ENCODE measurements at regions not wholly inside any gene's neighbourhood (a gene's known extent, or its start where the extent isn't known, plus 50 kb on each side); places are given as distances from the start of the nearest gene placed in this dataset.

- Histone ChIP-seq H3K36me3 (ENCODE audit: control insufficient read depth, insufficient read depth, low read length) (no peaks in the 10 kb centered on the region), H3K4me1 (ENCODE audit: control insufficient read depth, insufficient read depth, low read length) (no peaks in the 10 kb centered on the region), H3K27me3 (ENCODE audit: control insufficient read depth, insufficient read depth, low read length) (peaks cover 2% of the 10 kb centered on the region), H3K4me3 (ENCODE audit: low read depth, low read length) (no peak overlapping the region), H3K9me3 (ENCODE audit: control insufficient read depth, insufficient read depth, low read length) (no peaks in the 10 kb centered on the region), H3K27ac (ENCODE audit: low read depth, low read length) (no peak overlapping the region)
- DNase-seq (ENCODE audit: low read depth in 4 of 6, low spot score in 6 of 6) = no peak
These were observed 78.2 kb downstream of the MSL3 start for GRCh38 chrX:11836284-11836683.

GRCh38 chrX:11837437-11837836, 79.4 kb downstream of the MSL3 start:
- Histone ChIP-seq H3K4me1 (ENCODE audit: control insufficient read depth, insufficient read depth, low read length) (no peaks in the 10 kb centered on the region), H3K9me3 (ENCODE audit: control insufficient read depth, insufficient read depth, low read length) (no peaks in the 10 kb centered on the region), H3K27ac (ENCODE audit: low read depth, low read length) (no peak overlapping the region), H3K27me3 (ENCODE audit: control insufficient read depth, insufficient read depth, low read length) (peaks cover 2% of the 10 kb centered on the region), H3K36me3 (ENCODE audit: control insufficient read depth, insufficient read depth, low read length) (no peaks in the 10 kb centered on the region), H3K4me3 (ENCODE audit: low read depth, low read length) (no peak overlapping the region)
- no CpG with 5 or more reads among the region's 3 CpGs for WGBS (ENCODE audit: insufficient coverage)
- no peak for DNase-seq (ENCODE audit: low read depth in 4 of 6, low spot score in 6 of 6)

DNA sequence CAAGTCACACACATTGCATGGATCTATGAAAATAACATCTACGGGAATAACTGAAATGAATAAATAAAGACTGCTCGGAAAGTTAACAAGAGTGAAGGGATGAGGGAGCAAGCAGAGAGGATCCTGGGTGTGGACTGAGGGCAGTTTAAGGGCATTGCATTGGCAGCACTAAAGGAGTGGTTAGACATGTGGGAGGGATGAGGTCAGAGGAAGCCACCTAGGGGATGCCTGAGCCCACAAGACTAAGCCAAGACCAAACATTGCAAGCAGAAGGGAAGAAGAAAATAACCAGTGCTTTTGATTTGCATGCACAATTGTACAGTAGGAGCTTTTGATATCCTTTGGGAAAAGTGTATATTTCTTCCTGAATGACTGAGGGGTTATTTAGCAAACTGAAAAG, 106.1 kb downstream of the MSL3 start:
- H3K4me3 ChIP-seq (ENCODE audit: low read depth, low read length) = no peak overlapping the region
- no peaks in the 10 kb centered on the region for H3K9me3 ChIP-seq (ENCODE audit: control insufficient read depth, insufficient read depth, low read length)
- no peaks in the 10 kb centered on the region for H3K4me1 ChIP-seq (ENCODE audit: control insufficient read depth, insufficient read depth, low read length)
- H3K27me3 ChIP-seq (ENCODE audit: control insufficient read depth, insufficient read depth, low read length) = no peaks in the 10 kb centered on the region
- H3K36me3 ChIP-seq (ENCODE audit: control insufficient read depth, insufficient read depth, low read length) = no peaks in the 10 kb centered on the region
- H3K27ac ChIP-seq (ENCODE audit: low read depth, low read length) = no peak overlapping the region
- WGBS (ENCODE audit: insufficient coverage) = 87% methylated on average over 2 of the region's 2 CpGs
- no peak for DNase-seq (ENCODE audit: low read depth in 4 of 6, low spot score in 6 of 6)

GRCh38 chrX:11867610-11868345, 109.7 kb downstream of the MSL3 start:
- Histone ChIP-seq H3K27ac (ENCODE audit: low read depth, low read length) (no peak overlapping the region), H3K4me3 (ENCODE audit: low read depth, low read length) (no peak overlapping the region), H3K36me3 (ENCODE audit: control insufficient read depth, insufficient read depth, low read length) (no peaks in the 10 kb centered on the region), H3K27me3 (ENCODE audit: control insufficient read depth, insufficient read depth, low read length) (no peaks in the 10 kb centered on the region), H3K4me1 (ENCODE audit: control insufficient read depth, insufficient read depth, low read length) (no peaks in the 10 kb centered on the region), H3K9me3 (ENCODE audit: control insufficient read depth, insufficient read depth, low read length) (no peaks in the 10 kb centered on the region)
- DNase-seq (ENCODE audit: low read depth in 4 of 6, low spot score in 6 of 6) = no peak
- 63% methylated on average over 6 of the region's 7 CpGs for WGBS (ENCODE audit: insufficient coverage)

- Histone ChIP-seq H3K4me3 (ENCODE audit: low read depth, low read length) (no peak overlapping the region), H3K27me3 (ENCODE audit: control insufficient read depth, insufficient read depth, low read length) (no peaks in the 10 kb centered on the region), H3K27ac (ENCODE audit: low read depth, low read length) (no peak overlapping the region), H3K36me3 (ENCODE audit: control insufficient read depth, insufficient read depth, low read length) (no peaks in the 10 kb centered on the region), H3K9me3 (ENCODE audit: control insufficient read depth, insufficient read depth, low read length) (no peaks in the 10 kb centered on the region), H3K4me1 (ENCODE audit: control insufficient read depth, insufficient read depth, low read length) (no peaks in the 10 kb centered on the region)
- DNase-seq (ENCODE audit: low read depth in 4 of 6, low spot score in 6 of 6) = no peak
- WGBS (ENCODE audit: insufficient coverage) = no CpG with 5 or more reads among the region's 2 CpGs
These were observed 112.8 kb downstream of the MSL3 start for GRCh38 chrX:11870789-11871188.

GRCh38 chrX:11881485-11882170, 123.6 kb downstream of the MSL3 start:
- WGBS (ENCODE audit: insufficient coverage) = 78% methylated on average over 2 of the region's 4 CpGs
- Histone ChIP-seq H3K36me3 (ENCODE audit: control insufficient read depth, insufficient read depth, low read length) (no peaks in the 10 kb centered on the region), H3K4me3 (ENCODE audit: low read depth, low read length) (no peak overlapping the region), H3K27me3 (ENCODE audit: control insufficient read depth, insufficient read depth, low read length) (peaks cover 2% of the 10 kb centered on the region), H3K4me1 (ENCODE audit: control insufficient read depth, insufficient read depth, low read length) (no peaks in the 10 kb centered on the region), H3K27ac (ENCODE audit: low read depth, low read length) (no peak overlapping the region), H3K9me3 (ENCODE audit: control insufficient read depth, insufficient read depth, low read length) (no peaks in the 10 kb centered on the region)
- DNase-seq (ENCODE audit: low read depth in 4 of 6, low spot score in 6 of 6) = peak in 1 of 6 donors; percentile 21

GRCh38 chrX:11886745-11887144, 128.7 kb downstream of the MSL3 start:
- H3K9me3 ChIP-seq (ENCODE audit: control insufficient read depth, insufficient read depth, low read length) = no peaks in the 10 kb centered on the region
- 43% methylated on average over 1 of the region's 1 CpG for WGBS (ENCODE audit: insufficient coverage)
- no peaks in the 10 kb centered on the region for H3K4me1 ChIP-seq (ENCODE audit: control insufficient read depth, insufficient read depth, low read length)

DNA sequence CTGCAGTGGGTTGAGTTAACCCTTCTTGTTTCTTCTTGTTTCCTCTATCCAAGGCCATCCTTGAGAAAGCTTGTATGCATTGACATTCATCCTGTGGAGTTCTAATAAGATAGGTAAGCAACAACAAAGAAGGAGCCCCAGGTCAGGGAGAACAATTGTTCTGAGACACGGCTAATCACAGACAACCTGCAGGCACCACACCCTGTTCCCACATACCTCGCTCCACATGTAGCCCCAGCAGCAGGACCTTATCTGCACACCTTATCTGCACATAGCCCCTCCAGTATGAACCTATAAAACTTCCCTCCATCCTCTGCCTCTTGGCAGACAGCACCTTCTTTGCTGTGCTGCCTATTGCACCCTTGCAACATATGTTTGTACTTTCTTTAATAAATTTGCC, 129.1 kb downstream of the MSL3 start:
- no peak for DNase-seq (ENCODE audit: low read depth in 4 of 6, low spot score in 6 of 6)
- no peaks in the 10 kb centered on the region for H3K36me3 ChIP-seq (ENCODE audit: control insufficient read depth, insufficient read depth, low read length)
- H3K4me3 ChIP-seq (ENCODE audit: low read depth, low read length) = no peak overlapping the region
- no peaks in the 10 kb centered on the region for H3K4me1 ChIP-seq (ENCODE audit: control insufficient read depth, insufficient read depth, low read length)
- no peaks in the 10 kb centered on the region for H3K27me3 ChIP-seq (ENCODE audit: control insufficient read depth, insufficient read depth, low read length)
- no peak overlapping the region for H3K27ac ChIP-seq (ENCODE audit: low read depth, low read length)
- 67% methylated on average over 2 of the region's 2 CpGs for WGBS (ENCODE audit: insufficient coverage)
- H3K9me3 ChIP-seq (ENCODE audit: control insufficient read depth, insufficient read depth, low read length) = no peaks in the 10 kb centered on the region

More at GRCh38 chrX:11886745-11887144, 128.7 kb downstream of the MSL3 start:
- Histone ChIP-seq H3K36me3 (ENCODE audit: control insufficient read depth, insufficient read depth, low read length) (no peaks in the 10 kb centered on the region), H3K4me3 (ENCODE audit: low read depth, low read length) (no peak overlapping the region), H3K27me3 (ENCODE audit: control insufficient read depth, insufficient read depth, low read length) (no peaks in the 10 kb centered on the region), H3K27ac (ENCODE audit: low read depth, low read length) (no peak overlapping the region)
- no peak for DNase-seq (ENCODE audit: low read depth in 4 of 6, low spot score in 6 of 6)

GRCh38 chrX:11888421-11888820, 130.4 kb downstream of the MSL3 start:
- no peak overlapping the region for H3K27ac ChIP-seq (ENCODE audit: low read depth, low read length)
- no peak for DNase-seq (ENCODE audit: low read depth in 4 of 6, low spot score in 6 of 6)
- H3K4me3 ChIP-seq (ENCODE audit: low read depth, low read length) = no peak overlapping the region
- no peaks in the 10 kb centered on the region for H3K36me3 ChIP-seq (ENCODE audit: control insufficient read depth, insufficient read depth, low read length)
- no peaks in the 10 kb centered on the region for H3K4me1 ChIP-seq (ENCODE audit: control insufficient read depth, insufficient read depth, low read length)
- H3K9me3 ChIP-seq (ENCODE audit: control insufficient read depth, insufficient read depth, low read length) = no peaks in the 10 kb centered on the region
- H3K27me3 ChIP-seq (ENCODE audit: control insufficient read depth, insufficient read depth, low read length) = peaks cover 4% of the 10 kb centered on the region

DNA sequence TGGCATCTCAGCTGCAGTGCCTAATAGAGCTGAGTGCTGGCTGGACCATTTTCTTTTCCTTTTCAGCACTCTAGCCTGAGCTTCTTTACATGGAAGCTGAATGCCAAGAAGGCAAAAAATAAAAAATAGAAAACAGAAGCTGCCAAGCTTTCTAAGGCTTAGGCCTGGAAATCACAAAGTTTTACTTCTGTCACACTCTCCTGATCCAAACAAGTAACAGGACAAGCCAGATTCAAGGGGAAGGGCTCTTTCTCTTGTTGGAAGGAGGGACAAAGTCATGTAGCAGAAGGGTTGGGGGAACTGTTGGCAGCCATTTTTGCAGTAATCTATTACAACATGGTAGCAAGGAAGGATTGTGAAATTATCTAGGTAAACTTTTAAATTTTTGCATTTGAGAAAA, 131.8 kb downstream of the MSL3 start:
- Histone ChIP-seq H3K27ac (ENCODE audit: low read depth, low read length) (no peak overlapping the region), H3K4me3 (ENCODE audit: low read depth, low read length) (no peak overlapping the region), H3K27me3 (ENCODE audit: control insufficient read depth, insufficient read depth, low read length) (peaks cover 4% of the 10 kb centered on the region), H3K4me1 (ENCODE audit: control insufficient read depth, insufficient read depth, low read length) (no peaks in the 10 kb centered on the region), H3K36me3 (ENCODE audit: control insufficient read depth, insufficient read depth, low read length) (no peaks in the 10 kb centered on the region), H3K9me3 (ENCODE audit: control insufficient read depth, insufficient read depth, low read length) (no peaks in the 10 kb centered on the region)
- DNase-seq (ENCODE audit: low read depth in 4 of 6, low spot score in 6 of 6) = peak in 1 of 6 donors; percentile 61

Measured in spinal cord (tissue), 9 donors.